ENCODE measurements at regions not wholly inside any gene's neighbourhood (a gene's known extent, or its start where the extent isn't known, plus 50 kb on each side); places are given as distances from the start of the nearest gene placed in this dataset.

- no peak for DNase-seq (ENCODE audit: low spot score)
These were observed 180.8 kb upstream of the BCOR start for GRCh38 chrX:40278340-40279090.

GRCh38 chrX:40277672-40278071 lies 179.9 kb upstream of the BCOR start:
- DNase-seq (ENCODE audit: low spot score): no peak

- DNase-seq (ENCODE audit: low spot score): no peak
These were observed 175.7 kb upstream of the BCOR start for GRCh38 chrX:40273356-40274050.

GRCh38 chrX:40272776-40273175 lies 175.0 kb upstream of the BCOR start:
- DNase-seq (ENCODE audit: low spot score): no peak

GRCh38 chrX:40272141-40272540 lies 174.4 kb upstream of the BCOR start:
- DNase-seq (ENCODE audit: low spot score): no peak

GRCh38 chrX:40268188-40268520 lies 170.4 kb upstream of the BCOR start:
- no peak for DNase-seq (ENCODE audit: low spot score)

GRCh38 chrX:40267334-40268187 lies 169.8 kb upstream of the BCOR start:
- no peak for DNase-seq (ENCODE audit: low spot score)

- peak; percentile 67 for DNase-seq (ENCODE audit: low spot score)
These were observed 169.0 kb upstream of the BCOR start for GRCh38 chrX:40266490-40267333.

- DNase-seq (ENCODE audit: low spot score): no peak
These were observed 168.2 kb upstream of the BCOR start for GRCh38 chrX:40265936-40266335.

- DNase-seq (ENCODE audit: low spot score): no peak
These were observed 165.3 kb upstream of the BCOR start for GRCh38 chrX:40263014-40263560.

- no peak for DNase-seq (ENCODE audit: low spot score)
These were observed 164.6 kb upstream of the BCOR start for GRCh38 chrX:40262157-40263013.

- no peak for DNase-seq (ENCODE audit: low spot score)
These were observed 164.0 kb upstream of the BCOR start for GRCh38 chrX:40261833-40262156.

- no peak for DNase-seq (ENCODE audit: low spot score)
These were observed 162.5 kb upstream of the BCOR start for GRCh38 chrX:40260146-40260747.

- DNase-seq (ENCODE audit: low spot score): no peak
These were observed 161.2 kb upstream of the BCOR start for GRCh38 chrX:40258909-40259308.

GRCh38 chrX:40253771-40254170 lies 156.0 kb upstream of the BCOR start:
- no peak for DNase-seq (ENCODE audit: low spot score)

GRCh38 chrX:40249582-40249981 lies 151.8 kb upstream of the BCOR start:
- no peak for DNase-seq (ENCODE audit: low spot score)

GRCh38 chrX:40248822-40249221 lies 151.1 kb upstream of the BCOR start:
- DNase-seq (ENCODE audit: low spot score): no peak

GRCh38 chrX:40247848-40248622 lies 150.3 kb upstream of the BCOR start:
- DNase-seq (ENCODE audit: low spot score): no peak

GRCh38 chrX:40247382-40247781 lies 149.6 kb upstream of the BCOR start:
- DNase-seq (ENCODE audit: low spot score): no peak

All from RKO (cell line).